ENCODE measurements at regions not wholly inside any gene's neighbourhood (a gene's known extent, or its start where the extent isn't known, plus 50 kb on each side); places are given as distances from the start of the nearest gene placed in this dataset.
"Not testable (repeated sequence)": the region's sequence is repeated elsewhere in the genome, so short reads cannot be mapped to it uniquely, and the experiment has no call there.

DNA sequence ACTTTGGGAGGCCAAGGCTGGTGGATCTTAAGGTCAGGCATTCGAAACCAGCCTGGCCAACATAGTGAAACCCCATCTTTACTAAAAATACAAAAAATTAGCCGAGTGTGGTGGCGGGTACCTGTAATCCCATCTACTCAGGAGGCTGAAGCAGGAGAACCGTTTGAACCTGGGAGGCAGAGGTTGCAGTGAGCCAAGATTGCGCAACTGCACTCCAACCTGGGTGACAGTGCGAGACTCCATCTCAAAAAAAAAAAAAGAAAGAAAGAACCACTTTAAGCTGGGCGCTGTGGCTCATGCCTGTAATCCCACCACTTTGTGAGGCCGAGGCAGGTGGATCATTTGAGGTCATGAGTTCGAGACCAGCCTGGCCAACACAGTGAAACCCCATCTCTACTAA, 119.8 kb upstream of the NETO1 start:
- TF ChIP-seq POLR2A (IDR thresholded peaks at IDR 0.05); POLR2AphosphoS5 (IDR thresholded peaks at IDR 0.05; ENCODE audit: insufficient read depth in 1 of 2, low read depth in 1 of 2): not testable (repeated sequence)
- TF ChIP-seq, protein P1, sequence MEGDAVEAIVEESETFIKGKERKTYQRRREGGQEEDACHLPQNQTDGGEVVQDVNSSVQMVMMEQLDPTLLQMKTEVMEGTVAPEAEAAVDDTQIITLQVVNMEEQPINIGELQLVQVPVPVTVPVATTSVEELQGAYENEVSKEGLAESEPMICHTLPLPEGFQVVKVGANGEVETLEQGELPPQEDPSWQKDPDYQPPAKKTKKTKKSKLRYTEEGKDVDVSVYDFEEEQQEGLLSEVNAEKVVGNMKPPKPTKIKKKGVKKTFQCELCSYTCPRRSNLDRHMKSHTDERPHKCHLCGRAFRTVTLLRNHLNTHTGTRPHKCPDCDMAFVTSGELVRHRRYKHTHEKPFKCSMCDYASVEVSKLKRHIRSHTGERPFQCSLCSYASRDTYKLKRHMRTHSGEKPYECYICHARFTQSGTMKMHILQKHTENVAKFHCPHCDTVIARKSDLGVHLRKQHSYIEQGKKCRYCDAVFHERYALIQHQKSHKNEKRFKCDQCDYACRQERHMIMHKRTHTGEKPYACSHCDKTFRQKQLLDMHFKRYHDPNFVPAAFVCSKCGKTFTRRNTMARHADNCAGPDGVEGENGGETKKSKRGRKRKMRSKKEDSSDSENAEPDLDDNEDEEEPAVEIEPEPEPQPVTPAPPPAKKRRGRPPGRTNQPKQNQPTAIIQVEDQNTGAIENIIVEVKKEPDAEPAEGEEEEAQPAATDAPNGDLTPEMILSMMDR (IDR thresholded peaks at IDR 0.05): not testable (repeated sequence)

All from vagina (tissue), 2 donors.